K562 (cell line): ENCODE measurements at regions not wholly inside any gene's neighbourhood (a gene's known extent, or its start where the extent isn't known, plus 50 kb on each side); places are given as distances from the start of the nearest gene placed in this dataset.
A peak's percentile ranks its signal among the peaks of the same experiment; 100 is the strongest.

Experiments
- BMI1 ChIP-seq: fragments of 150-350 bp; IDR thresholded peaks from 2 replicates; pipeline ENCODE4 v1.6.1; 2014; ENCODE audit warnings: low read length
- CREB5 ChIP-seq: fragments of 250-450 bp; sonication (Bioruptor Pico); IDR thresholded peaks from 2 replicates; pipeline ENCODE4 v1.5.0; 2020; ENCODE audit warnings: mild to moderate bottlenecking
- GABPA ChIP-seq: fragments of 200-800 bp; sonication (Bioruptor generic); conservative IDR thresholded peaks from 2 replicates; pipeline ENCODE4 v1.6.1; 2016; ENCODE audit warnings: low read depth, missing genetic modification characterization, missing compliant biosample characterization
- MAFF ChIP-seq: IDR thresholded peaks from 2 replicates; pipeline ENCODE4 v1.6.1; 2012; ENCODE audit warnings: low read length, improper control_type of control experiment
- RAD21 ChIP-seq, 2 experiments: fragments of 250-450 bp in 1 of 2; fragments of 450-650 bp in 1 of 2; sonication (Bioruptor Pico) in 1 of 2; formaldehyde crosslinking in 1 of 2; IDR thresholded peaks in 1 of 2; conservative IDR thresholded peaks in 1 of 2; 2 replicates each; pipeline versions ENCODE4 v1.4.0 to v1.8.0; 2020 to 2022; ENCODE audit warnings: mild to moderate bottlenecking in 2 of 2, moderate library complexity in 1 of 2
- ZFX ChIP-seq: sonication (generic); formaldehyde crosslinking; IDR thresholded peaks from 2 replicates; pipeline ENCODE4 v1.8.0; 2022; ENCODE audit warnings: mild to moderate bottlenecking, missing genetic modification reagents, moderate library complexity
- ZNF79 ChIP-seq: fragments of 250-450 bp; sonication (Bioruptor Pico); IDR thresholded peaks from 2 replicates; pipeline ENCODE4 v1.4.0; 2020; ENCODE audit warnings: low read depth, mild to moderate bottlenecking, moderate library complexity

GRCh38 chr4:108430921-108431320 lies 189.5 kb upstream of the RPL34 start:
- TF ChIP-seq GABPA (tag), result no peak
- peak; percentile 24 for TF ChIP-seq MAFF
- TF ChIP-seq CREB5 (CRISPR knock-in tag), result no peak
- no peak for TF ChIP-seq RAD21 (CRISPR knock-in tag; conservative IDR thresholded peaks at IDR 0.05 in 1 of 2, IDR thresholded peaks at IDR 0.05 in 1 of 2)
- no peak for TF ChIP-seq ZFX (CRISPR knock-in tag)
- no peak for TF ChIP-seq BMI1
- no peak for TF ChIP-seq ZNF79 (CRISPR knock-in tag)
